ENCODE measurements at regions not wholly inside any gene's neighbourhood (a gene's known extent, or its start where the extent isn't known, plus 50 kb on each side); places are given as distances from the start of the nearest gene placed in this dataset.

DNA sequence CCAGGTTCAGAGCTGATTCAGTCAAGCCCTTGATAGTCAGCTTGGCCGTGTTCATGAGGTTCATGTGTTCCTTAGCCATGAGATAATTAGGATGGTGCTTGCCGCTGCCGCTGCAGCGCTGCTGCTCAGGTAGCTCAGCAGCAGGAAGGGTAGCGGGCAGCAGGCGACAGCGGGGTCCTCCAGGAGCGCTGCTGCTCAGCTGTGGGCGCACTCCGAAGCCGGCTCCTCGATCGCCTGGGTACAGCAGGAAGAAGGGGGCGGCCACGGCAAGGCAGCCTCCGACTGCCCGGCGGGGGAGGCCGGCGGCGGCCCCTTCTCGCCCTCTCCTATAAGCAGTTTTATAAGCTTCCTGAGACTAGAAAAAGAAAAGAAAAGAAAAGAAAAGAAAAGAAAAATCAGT, 1253.6 kb downstream of the EFNA5 start:
- TF ChIP-seq POLR2AphosphoS5 (IDR thresholded peaks at IDR 0.05; ENCODE audit: low read depth, low read length) = no peak
- no peak for TF ChIP-seq REST (IDR thresholded peaks at IDR 0.05; ENCODE audit: insufficient read depth in 1 of 2, low read depth in 2 of 2, low read length in 2 of 2)
- TF ChIP-seq FOXP2 (optimal IDR thresholded peaks at IDR 0.05; ENCODE audit: borderline replicate concordance, extremely low read depth, extremely low read length, insufficient read depth) = no peak
- no peak for TF ChIP-seq TAF1 (IDR thresholded peaks at IDR 0.05; ENCODE audit: borderline replicate concordance, insufficient read depth, low read length)
- TF ChIP-seq SIN3A (IDR thresholded peaks at IDR 0.05; ENCODE audit: borderline replicate concordance, insufficient read depth, low read length) = no peak

- TF ChIP-seq POLR2AphosphoS5 (IDR thresholded peaks at IDR 0.05; ENCODE audit: low read depth, low read length) = no peak
- no peak for TF ChIP-seq FOXP2 (optimal IDR thresholded peaks at IDR 0.05; ENCODE audit: borderline replicate concordance, extremely low read depth, extremely low read length, insufficient read depth)
- TF ChIP-seq SIN3A (IDR thresholded peaks at IDR 0.05; ENCODE audit: borderline replicate concordance, insufficient read depth, low read length) = no peak
- no peak for TF ChIP-seq REST (IDR thresholded peaks at IDR 0.05; ENCODE audit: insufficient read depth in 1 of 2, low read depth in 2 of 2, low read length in 2 of 2)
- TF ChIP-seq TAF1 (IDR thresholded peaks at IDR 0.05; ENCODE audit: borderline replicate concordance, insufficient read depth, low read length) = no peak
Measured at GRCh38 chr5:106415541-106415940, 1255.2 kb downstream of the EFNA5 start.

DNA sequence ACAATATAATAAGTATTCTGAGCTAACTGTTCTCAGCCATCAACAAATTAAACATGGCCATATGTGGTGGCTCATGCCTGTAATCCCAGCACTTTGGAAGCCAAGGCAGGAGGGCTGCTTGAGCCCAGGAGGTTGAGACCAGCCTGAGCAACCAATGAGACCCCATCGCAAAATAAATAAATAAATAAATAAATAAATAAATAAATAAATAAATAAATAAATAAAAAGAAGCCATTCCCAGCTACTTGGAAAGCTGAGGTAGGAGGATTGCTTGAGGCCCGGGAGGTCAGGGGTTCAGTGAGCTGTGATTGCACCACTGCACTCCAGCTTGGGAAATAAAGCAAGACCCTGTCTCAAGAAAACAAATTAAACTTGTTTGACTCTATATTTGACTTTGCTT, 1256.4 kb downstream of the EFNA5 start:
- no peak for TF ChIP-seq POLR2AphosphoS5 (IDR thresholded peaks at IDR 0.05; ENCODE audit: low read depth, low read length)
- TF ChIP-seq TAF1 (IDR thresholded peaks at IDR 0.05; ENCODE audit: borderline replicate concordance, insufficient read depth, low read length) = no peak
- no peak for TF ChIP-seq FOXP2 (optimal IDR thresholded peaks at IDR 0.05; ENCODE audit: borderline replicate concordance, extremely low read depth, extremely low read length, insufficient read depth)
- TF ChIP-seq SIN3A (IDR thresholded peaks at IDR 0.05; ENCODE audit: borderline replicate concordance, insufficient read depth, low read length) = no peak

DNA sequence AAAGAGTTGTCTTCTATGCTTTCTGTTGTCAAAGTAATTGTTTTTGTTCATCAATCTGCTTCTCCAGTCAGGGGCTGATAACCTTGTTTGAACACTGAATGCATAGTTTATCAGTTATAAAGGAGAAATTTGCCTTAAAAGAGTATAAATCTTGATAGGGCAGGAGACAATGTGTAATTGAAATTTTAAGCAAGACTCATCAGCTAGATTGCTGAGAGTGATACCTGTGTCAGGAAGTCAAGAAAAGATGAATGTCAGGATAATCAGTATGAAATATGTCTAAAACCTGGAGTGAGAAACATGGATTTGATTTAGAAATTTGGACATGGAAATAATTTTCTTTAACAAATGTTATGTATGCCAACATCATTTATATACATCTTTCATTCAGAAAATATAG, 1258.1 kb downstream of the EFNA5 start:
- TF ChIP-seq SIN3A (IDR thresholded peaks at IDR 0.05; ENCODE audit: borderline replicate concordance, insufficient read depth, low read length) (no peak), TAF1 (IDR thresholded peaks at IDR 0.05; ENCODE audit: borderline replicate concordance, insufficient read depth, low read length) (no peak), FOXP2 (optimal IDR thresholded peaks at IDR 0.05; ENCODE audit: borderline replicate concordance, extremely low read depth, extremely low read length, insufficient read depth) (no peak), POLR2AphosphoS5 (IDR thresholded peaks at IDR 0.05; ENCODE audit: low read depth, low read length) (no peak), REST (IDR thresholded peaks at IDR 0.05; ENCODE audit: insufficient read depth in 1 of 2, low read depth in 2 of 2, low read length in 2 of 2) (no peak)

DNA sequence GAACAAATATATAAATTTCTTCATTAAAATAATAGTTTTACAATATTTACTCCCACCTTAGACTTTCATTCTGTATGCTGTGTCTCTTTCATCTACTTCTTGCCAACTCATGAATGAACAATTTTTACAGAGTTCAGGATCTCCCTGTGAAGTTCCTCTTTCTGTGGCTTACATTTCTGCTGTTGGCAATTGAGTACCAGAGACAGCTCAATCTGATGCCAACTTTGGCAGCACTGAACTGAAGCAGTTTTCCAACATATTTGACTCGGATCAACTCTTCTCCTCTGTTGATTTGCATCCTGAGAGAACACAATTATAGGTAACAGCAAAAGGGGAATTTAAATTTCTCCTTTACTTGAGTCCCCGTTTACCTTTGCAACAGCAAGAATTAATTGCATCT, 1262.2 kb downstream of the EFNA5 start:
- TF ChIP-seq SIN3A (IDR thresholded peaks at IDR 0.05; ENCODE audit: borderline replicate concordance, insufficient read depth, low read length) (no peak), TAF1 (IDR thresholded peaks at IDR 0.05; ENCODE audit: borderline replicate concordance, insufficient read depth, low read length) (no peak), POLR2AphosphoS5 (IDR thresholded peaks at IDR 0.05; ENCODE audit: low read depth, low read length) (no peak), FOXP2 (optimal IDR thresholded peaks at IDR 0.05; ENCODE audit: borderline replicate concordance, extremely low read depth, extremely low read length, insufficient read depth) (no peak), REST (IDR thresholded peaks at IDR 0.05; ENCODE audit: insufficient read depth in 1 of 2, low read depth in 2 of 2, low read length in 2 of 2) (no peak)

All from PFSK-1 (cell line).